CD4-positive, alpha-beta T cell treated with Interleukin-21 for 1 hour (primary cell): ENCODE measurements at regions not wholly inside any gene's neighbourhood (a gene's known extent, or its start where the extent isn't known, plus 50 kb on each side); places are given as distances from the start of the nearest gene placed in this dataset.
"Not testable (repeated sequence)": the region's sequence is repeated elsewhere in the genome, so short reads cannot be mapped to it uniquely, and the experiment has no call there.

Experiments
- DNase-seq: peaks from one replicate; pipeline ENCODE4 v3.0.0-alpha.2; 2020

DNA sequence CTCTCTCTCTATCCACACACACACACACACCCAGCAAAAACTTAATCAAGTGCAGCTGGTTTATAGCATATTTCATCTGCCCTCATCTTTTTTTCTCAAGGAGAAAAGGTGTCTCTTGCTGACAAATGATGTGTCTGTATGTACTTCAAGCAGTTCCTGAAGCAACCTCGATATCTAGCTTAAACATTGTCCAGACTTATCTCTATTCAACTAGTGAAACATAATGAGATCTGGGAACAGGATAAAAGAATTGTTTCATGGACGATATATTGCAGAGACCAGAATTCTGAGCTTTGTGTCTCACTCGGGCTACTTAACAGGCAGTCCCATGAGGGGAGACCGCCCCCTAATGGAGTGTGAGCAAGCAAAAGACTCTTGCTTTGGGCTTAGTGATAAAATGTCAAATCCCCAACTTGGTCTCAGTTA lies 929.2 kb upstream of the SOX11 start:
- DNase-seq, result no peak

DNA sequence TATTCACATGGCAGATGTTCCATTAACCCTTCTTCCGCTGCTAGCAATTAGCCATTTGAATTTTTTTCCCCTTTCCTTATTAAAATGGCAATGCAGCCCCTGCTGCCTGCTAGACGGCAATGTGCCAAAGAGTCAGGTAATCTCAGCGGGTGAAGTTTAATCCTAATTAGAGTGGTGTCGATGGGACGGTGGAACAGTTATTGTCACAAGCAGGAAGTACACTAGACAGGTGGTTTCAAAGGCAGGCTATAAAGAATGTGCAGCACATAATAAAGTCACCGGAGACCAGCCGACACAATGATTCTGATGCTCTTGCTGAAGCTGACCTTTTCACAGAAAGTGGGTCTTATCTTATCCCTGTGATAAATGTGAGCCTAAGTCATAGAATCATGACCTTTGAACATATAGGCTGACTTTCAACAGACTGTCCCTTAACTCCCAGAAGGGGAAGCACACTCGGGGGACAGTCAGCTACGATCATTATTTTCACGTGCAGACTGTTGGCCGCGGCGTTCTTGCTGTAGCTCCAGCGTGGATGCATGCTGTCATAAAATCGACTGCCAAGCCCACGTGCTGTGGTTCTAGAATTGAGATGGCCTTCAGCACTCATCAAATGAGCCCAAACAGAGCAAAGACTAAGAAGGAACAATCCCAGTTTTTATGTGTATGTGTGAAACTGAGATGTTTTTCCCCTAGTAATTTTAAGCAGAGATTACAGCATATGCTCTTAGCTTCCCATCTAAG lies 926.2 kb upstream of the SOX11 start:
- DNase-seq, result no peak

DNA sequence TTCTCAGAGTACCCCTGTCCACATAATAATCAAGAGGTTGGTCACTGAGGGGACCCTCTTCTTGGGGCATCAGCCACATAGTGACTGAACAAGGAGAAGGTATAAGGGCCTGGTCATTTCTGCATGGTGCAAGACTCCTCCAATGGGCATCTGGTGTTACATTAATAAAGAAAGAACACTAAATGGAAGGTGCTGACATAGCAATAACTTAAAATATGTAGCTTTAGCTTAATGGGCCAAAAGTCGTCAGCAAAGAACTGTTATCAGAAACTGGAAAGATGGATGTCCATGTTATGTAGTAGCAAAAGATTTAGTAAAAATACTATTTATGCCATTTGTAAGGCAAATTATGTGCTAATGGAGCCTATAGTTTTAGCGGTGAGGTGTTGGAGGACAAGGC lies 916.5 kb upstream of the SOX11 start:
- no peak for DNase-seq

DNA sequence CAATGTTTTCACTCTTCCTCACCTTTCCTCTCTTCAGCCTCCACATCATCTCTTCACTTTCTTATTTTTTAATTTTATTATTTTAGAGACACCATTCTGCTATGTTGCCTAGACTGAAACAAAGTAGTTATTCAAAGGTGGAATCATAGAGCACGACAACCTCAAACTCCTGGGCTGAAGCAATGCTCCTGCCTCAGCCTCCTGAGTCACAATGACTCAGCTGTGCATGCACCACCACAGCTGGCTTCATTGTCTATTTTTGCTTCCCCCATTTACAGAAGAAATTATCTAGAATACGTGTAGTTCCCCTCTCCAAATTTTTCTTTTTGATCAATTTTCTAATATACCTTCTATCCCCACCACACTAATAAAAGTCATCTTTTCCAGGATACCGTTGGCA lies 911.5 kb upstream of the SOX11 start:
- no peak for DNase-seq

DNA sequence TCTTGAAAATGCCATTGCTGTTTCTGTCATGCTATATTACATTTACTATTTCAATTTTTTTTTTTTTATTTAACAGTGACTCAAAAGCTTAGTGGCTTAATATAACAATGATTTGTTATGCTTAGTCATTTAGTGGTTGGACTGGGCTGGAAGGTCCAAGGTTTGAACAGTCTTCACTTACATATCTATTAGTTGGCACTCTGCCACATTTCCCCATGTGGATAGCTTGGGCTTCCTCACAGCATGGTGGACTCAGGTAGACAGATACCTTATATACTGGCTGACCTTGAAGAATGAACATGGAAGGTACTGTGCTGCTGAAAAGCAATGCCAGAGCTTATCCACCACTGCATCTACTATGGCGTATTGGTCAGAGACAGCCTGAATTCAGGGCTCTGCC lies 909.5 kb upstream of the SOX11 start:
- no peak for DNase-seq

DNA sequence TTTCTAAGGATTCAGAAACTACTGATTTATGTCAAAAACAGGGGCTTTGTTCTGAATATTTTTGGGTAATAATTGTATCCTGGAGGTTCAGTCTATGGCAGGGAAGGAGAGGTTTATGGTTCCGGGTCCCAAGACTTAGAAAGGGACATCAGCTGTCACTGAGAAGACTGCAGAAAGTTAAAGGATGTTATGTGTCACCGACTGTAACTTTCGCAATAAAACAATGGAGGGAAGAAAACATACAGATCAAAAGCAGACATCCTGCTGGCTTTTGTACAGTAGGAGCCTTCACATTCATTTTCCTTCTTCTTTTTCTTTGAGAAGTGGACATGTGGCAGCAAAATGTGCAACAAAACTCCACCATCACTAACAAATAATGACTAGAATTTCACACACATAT lies 900.7 kb upstream of the SOX11 start:
- no peak for DNase-seq

DNA sequence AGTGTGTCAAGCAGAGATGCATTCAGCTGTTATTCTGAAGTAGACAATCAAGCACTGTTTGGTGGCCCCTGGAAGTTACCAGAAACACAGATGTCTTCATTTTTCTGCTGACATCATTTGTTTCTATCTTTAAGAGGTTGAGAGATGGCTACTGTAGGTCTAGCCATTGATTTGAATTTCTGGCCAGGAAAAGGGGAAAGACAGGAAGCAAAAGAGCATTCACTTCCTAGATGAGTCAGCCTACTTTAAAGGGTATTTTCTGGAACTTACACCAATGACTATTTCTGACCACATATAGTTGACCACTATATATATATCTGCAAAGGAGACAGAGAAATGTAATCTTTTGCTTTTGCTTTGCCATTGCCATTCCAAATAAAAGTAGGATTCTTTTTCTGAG lies 900.1 kb upstream of the SOX11 start:
- DNase-seq, result no peak

DNA sequence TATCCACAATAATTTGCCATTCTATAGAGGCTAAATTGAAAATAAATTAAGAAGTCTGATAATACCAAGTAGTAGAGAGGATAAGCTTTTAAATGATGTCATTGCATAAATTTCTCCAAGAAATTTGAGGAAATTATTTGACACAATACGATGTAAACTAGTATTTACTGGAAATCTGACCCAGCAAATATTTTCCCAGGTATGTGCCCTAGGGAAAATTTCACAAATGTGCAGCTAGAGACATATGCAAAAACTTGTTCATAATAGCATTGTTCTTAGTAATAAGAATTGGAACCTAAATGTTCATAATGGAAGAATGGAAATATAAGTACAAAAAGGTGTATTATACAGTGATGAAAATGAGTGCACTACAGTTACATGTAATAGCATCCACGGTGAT lies 888.8 kb upstream of the SOX11 start:
- no peak for DNase-seq

DNA sequence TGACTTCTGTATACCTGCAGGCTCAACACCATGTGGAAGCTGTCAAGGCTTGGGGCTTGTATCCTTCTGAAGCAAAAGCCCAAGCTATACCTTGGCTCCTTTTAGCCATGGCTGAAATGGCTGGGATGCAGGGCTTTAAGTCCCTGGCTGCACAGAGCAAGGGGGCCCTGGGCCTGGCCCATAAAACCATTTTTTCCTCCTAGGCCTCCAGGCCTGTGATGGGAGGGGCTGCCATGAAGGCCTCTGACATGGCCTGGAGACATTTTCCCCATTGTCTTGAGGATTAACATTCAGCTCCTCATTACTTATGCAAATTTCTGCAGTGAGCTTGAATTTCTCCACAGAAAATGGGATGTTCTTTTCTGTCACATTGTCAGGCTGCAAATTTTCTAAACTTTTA lies 878.0 kb upstream of the SOX11 start:
- not testable (repeated sequence) for DNase-seq

DNA sequence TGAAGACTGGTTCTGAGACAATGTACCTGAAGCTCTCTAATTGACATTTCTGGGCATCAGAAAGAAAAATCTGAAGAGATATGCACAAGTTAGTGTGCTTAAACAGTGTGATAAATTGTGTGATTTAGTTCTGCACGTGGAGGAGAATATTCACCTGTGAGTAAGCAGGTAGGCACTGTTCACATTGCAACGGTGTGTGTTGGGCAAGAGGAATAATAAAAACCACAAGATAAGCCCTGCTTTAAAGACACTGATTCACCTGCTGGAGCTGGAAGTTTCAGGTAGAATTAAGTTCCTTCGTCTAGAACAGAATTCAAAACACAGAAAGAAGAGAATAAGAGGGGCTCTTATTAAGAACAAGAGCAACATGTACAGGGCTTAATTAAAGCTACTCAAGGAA lies 864.3 kb upstream of the SOX11 start:
- DNase-seq, result no peak

DNA sequence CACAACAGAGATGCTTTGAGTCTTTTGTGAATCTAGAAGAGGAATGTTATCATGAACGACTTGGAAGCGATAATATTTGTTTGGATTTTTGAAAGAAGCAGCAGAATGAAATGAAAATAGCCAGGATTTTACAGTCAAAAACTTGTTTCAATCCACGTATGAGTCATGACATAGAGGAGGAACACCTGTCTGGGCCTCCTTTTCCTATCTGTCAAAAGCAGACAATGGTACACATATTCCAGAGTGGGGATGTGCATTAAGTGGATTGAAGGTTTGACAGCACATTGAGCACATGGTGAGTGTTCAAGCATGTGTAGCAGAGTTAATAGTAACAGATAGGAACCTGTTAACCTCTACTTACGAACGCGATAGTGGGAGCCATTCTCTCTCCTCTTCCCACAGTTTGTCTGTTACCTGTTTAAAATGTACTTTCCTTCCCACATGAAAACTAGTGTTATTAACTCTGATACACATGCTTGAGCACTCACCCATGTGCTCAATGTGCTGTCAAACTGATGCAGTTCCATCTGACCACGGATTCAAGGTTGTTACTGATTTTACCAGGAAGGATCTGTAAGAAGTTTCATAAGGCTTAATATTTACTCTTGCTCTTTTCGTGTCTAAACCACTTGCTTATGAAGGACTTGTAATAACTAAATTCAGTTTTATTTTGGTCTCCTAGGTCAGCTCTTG lies 863.4 kb upstream of the SOX11 start:
- no peak for DNase-seq

DNA sequence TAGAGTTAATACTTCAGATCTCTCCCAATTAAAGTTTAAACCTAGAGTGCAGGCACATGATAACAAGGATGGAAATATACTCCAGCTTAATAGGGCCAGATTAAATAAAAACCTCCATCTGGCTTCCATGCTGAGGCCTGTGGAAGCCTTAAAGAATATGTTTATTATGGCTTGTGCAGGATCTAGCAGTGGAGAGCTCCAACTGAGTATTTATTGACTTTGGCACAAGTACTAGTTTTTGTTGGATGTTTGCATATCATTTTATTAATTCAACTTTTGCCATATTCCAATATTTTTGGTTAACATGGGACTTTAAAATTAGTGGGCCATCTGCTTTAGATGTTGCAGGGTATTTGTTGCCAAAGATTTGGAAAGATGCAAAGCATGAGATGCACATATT lies 860.4 kb upstream of the SOX11 start:
- DNase-seq, result no peak

DNA sequence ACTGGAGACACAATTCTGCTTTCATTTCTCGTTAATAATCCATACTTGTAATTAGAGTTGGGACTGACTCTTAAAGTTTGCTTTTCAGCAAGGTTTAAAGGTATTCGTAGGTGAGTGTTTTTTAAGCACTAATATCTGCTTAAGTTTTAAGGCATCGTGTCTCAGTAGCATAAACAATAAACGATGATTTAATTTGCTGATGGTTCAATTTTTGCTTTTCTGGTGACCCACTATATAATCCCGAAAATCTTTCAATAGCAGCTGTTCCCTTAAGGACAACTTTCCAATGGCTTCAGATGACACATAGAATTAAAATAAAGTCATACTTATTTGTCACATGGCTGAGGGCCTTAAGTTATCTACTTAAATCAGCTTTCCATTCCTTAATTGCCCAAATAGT lies 859.5 kb upstream of the SOX11 start:
- DNase-seq, result no peak

DNA sequence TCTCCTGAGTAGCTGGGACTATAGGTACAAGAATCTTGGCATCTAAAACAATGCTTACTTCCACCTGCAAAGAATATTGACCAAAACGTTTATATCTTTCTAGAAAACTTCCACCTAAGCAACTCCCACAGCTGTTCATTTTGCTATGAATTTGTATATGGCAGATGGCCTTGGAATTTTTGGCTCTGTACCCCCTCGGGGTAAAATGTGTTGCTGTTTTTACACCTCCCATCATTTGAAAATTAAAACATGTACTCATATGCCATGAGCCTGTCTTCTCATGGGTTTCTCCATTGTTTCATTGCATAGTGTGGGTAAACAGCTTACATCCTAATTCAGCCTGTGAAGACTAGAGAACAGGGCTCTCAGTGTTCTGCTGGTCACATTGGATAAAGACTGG lies 853.6 kb upstream of the SOX11 start:
- DNase-seq, result no peak

DNA sequence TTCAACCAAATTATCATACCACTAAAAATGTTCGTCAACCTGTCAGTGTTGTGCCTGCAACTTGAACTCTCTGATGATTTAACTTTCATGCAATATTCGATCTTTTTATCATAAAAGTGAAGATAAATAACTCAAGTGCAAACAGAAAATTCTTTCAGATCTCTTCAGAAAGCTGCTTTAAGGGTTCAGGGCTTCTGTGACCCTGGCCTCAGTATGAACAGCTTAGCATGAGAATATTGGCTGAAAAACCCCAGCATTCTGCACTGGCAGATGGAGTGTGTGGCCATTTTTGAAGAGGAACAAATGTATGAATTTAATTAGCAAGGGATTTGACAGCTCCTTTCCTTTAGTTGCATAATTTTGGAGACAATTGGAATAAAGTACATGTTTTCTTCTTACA lies 851.4 kb upstream of the SOX11 start:
- DNase-seq, result no peak

DNA sequence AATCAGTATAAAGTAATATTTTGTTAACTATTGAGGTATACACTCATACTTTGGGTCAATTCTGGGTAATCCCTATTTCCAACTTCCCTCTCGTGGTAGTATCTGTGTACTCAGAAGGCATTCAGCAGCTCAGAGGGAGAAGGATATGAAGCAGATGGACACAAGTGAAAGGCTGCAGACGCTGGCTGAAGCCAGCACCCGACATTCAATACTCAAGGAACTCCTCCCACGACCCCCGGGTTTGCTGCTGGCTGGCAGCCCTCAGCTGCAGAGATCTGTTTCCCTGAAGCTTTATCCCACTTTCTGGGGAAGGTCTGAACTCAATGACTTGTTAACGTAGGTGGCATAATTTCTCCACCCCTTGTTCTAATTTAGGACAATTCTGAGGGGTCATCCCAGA lies 847.3 kb upstream of the SOX11 start:
- no peak for DNase-seq

DNA sequence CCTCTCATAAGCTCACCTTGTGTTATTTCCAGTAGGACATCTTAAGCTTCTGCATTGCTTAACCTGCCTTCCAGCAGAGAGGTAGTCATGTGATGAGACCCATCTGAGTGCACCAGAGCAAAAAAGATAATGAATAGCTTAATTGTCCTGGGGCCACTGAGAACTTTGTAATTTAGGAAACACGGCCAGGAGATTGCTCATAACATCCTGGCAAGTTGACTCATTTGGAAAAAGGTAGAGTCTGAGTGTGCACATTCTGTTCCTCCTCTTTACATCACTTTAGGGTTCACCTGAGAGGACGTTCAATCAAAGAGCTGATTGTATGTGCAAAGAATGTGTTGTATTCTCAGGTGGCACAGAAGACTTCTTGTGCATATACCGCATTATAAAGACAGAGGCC lies 830.2 kb upstream of the SOX11 start:
- no peak for DNase-seq

DNA sequence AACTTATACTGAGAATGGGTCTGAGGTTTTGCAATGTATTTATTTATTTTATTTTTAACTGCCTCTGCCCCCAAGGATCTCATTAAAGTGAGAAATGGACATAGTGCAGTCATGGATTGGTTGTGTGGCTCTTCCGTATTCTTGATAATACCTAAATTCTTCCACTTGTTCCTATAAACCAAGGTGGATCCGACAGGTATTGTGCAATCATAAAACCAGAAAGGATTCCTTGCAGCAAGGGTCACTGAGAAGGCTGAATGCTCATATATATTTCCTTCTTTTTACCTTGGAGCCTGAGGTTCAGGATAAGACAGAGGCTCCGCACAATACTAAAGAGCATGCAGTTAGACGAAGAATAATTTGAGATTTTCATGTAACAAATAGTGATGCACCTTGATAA lies 826.0 kb upstream of the SOX11 start:
- DNase-seq, result no peak

DNA sequence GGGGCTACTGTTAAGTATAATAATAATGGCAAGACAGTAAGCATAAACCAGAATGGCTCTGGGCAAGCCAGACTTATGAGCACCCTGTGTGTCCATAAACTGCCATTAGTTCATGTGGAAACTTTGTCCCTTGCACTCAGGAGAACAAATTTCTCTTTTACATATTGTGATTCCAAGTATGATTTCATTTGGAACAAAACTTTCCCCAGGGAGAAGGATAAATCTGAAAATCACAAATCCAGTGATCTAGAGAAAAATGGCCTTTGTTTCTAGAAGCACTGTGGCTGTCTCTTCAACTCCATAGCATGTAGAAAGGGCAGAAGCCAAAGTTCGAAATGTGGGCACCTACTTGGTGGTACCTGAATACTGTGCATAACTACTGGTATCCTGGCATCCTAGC lies 823.7 kb upstream of the SOX11 start:
- DNase-seq, result no peak

DNA sequence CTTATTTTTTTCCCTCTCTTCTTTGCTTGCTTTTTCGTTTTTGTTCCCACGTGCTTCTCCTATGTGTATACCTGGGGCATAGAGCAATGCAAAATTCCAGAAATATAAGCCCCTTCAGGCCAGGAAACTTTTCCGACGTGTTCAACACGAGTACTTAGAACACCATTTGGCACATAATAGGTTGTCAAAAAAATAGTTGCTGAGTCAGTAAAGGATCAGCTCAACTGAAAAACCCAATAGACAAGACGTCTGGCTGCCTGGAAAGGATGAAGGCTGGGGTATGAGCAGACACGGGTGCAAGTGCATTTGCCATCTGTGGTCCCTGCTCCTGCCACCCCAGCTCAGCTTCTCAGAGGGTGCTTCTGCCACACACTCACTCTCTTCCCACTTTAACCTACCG lies 823.0 kb upstream of the SOX11 start:
- DNase-seq, result no peak

DNA sequence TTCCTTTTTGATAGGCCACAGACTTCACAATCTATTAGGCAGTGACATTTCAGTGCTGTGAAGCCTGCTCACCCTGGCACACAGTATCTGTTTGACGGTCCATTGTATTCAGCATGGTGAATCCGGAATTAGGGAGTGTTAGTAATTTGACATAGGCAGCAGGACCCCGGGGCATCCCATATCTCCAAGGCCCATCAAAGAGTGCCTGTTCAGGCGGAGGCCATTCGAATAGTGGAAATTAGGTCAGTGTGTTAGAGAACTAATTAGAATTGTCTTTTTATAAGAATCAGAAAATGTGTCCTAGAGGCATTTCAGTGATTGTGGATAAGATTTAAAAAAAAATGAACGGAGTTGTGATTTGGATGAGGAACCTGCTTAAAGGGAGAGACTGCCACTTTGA lies 818.8 kb upstream of the SOX11 start:
- no peak for DNase-seq

DNA sequence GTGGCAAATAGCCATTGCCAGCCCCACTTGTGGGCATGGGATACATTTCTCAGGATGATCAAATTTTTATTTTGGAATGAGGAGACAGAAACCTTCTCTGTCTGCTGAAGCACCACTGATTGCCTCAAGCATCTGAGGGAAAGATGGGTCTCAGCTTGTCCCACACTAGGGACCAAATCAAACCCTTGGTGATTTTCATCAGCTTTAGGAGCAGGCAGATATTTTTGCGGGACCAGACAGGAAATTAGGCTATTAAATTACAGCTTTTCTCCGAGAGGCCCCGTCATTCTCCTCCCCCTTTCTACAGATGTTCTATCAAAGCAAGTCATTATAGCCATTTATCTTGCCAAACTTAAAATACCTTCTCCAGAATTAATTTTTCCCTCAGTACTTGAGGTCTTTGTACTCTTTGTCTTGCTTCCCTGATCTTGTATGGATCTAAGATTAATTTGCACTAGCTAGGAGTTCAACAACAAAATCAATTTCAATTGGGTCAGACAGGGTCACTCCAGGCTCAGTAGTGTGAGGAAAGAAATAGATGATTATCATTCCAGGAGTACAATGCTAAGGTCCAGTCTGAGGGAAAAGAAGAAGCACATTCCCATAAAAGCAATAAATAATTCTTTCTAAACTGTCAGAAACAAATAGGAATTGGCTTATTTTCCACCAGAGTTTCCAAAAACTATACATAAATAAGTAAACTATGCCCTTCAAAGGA lies 818.1 kb upstream of the SOX11 start:
- no peak for DNase-seq

DNA sequence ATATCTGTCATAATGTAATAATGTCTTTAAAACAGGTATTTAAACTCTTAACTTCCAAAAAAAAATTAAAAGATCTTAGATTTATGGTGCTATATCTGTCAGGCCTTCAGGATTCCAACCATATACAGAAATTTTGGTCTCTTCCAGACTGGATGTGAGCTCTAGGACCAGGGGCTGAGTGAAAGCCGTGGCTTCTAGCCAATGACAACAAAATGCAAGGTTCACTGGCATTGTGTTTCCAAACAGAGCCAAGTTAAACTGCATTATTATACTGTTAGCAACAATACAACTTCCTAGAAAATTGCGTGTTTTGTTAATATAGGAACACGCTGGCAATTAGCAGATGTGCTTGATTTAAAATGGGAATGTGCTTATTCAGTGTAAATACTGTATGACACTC lies 809.8 kb upstream of the SOX11 start:
- no peak for DNase-seq

DNA sequence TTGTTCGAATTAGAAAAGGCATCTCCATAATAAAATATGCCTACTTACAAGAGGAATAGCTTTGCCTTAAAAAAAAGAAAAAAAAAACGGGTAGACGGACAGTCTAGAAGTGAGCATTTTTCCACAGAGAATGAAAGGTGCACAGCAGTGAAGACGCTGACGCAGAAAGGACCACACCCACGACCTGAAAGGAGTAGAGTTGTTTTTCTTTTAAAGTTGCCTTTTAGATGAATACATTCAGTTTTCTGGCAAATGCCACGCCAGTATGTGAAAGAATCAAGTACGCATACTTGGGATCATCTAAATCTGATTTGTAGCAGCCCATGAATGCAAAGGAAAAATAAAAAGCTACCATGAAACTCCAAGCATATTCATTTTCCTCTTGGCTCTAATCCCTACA lies 809.2 kb upstream of the SOX11 start:
- DNase-seq, result no peak
